ENCODE measurements at regions not wholly inside any gene's neighbourhood (a gene's known extent, or its start where the extent isn't known, plus 50 kb on each side); places are given as distances from the start of the nearest gene placed in this dataset.

DNA sequence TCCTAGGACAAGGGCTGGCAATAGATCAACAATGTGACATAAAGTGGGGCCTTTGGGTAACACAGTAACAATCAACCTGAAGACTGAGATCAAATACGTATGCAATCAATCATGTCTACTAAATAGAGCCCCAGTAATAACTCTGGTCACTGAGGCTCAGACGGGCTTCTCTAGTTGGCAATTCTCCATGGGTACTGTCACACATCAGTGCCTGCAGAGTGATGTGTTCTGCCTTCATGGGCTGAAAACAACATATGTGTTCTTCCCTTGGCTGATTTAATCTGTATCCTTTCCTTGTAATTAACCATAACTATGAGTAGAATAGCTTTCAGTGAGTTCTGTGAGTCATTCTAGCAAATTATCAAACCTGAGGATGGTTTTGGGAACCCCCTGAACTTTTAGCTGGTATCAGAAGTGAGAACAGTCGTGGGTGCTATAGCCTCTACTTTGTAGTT lies 113.6 kb downstream of the TMCO5A start:
- no peak for DNase-seq
- Mint-ChIP-seq H3K27me3 (ENCODE audit: low read depth, poor library complexity) (no peaks in the 10 kb centered on the region), H3K4me3 (no peak overlapping the region), H3K4me1 (peaks cover 12% of the 10 kb centered on the region), H3K36me3 (ENCODE audit: low read depth) (no peaks in the 10 kb centered on the region), H3K27ac (no peak overlapping the region), H3K9me3 (peaks cover 4% of the 10 kb centered on the region)
- no peak for TF ChIP-seq CTCF (IDR thresholded peaks at IDR 0.05)

- H3K4me1 Mint-ChIP-seq: peaks cover 11% of the 10 kb centered on the region
- H3K27me3 Mint-ChIP-seq (ENCODE audit: low read depth, poor library complexity): no peaks in the 10 kb centered on the region
- H3K4me3 Mint-ChIP-seq: no peak overlapping the region
- H3K27ac Mint-ChIP-seq: no peak overlapping the region
- DNase-seq: no peak
- H3K36me3 Mint-ChIP-seq (ENCODE audit: low read depth): no peaks in the 10 kb centered on the region
- TF ChIP-seq CTCF (IDR thresholded peaks at IDR 0.05): no peak
- H3K9me3 Mint-ChIP-seq: peaks cover 4% of the 10 kb centered on the region
Observed at GRCh38 chr15:38049891-38050290, 115.5 kb downstream of the TMCO5A start.

DNA sequence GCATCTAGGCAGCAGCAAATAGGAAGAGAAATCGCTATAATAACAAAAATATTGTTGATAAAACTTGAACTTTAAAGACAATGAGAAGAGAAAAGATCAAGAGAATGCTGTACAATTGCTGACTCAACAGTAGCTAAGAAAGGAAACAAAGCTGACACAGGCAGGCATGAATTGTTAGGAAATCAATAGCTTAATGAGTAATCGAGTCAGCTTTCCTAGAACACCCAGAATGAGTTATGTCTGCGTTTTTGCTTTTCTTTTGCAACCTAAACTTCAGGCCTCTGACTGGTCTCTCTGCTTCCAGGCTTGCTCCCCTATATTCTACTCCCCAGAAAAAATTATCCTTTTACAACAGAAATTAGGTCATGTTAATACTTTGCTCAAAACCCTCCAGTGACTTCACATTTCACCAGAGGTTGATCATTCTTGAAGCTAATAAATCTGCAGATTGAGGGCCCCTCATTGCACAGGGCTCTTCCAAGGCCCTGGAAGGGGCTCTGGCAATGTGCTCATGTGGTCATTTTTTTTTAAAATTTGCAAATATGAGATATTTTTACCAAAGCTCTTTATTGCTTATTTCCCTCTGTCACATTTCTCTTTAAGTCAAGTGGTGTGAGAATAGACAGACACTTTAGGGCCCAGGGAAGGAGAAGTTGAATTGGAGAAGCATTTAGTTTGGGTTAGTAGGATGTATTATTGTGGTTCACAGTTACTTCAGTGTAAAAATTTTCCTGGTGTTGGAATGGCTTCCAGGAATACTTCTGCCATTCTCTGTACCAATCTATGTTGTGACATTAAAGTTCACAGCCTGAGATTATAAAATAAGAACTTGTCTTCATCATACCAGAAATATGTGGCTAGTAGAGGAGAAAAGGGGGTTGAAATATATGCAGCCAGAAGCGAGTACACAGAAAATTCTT lies 116.3 kb downstream of the TMCO5A start:
- no peak for DNase-seq
- Mint-ChIP-seq H3K9me3 (peaks cover 4% of the 10 kb centered on the region), H3K4me1 (peaks cover 11% of the 10 kb centered on the region), H3K27ac (peak overlapping the region; percentile 9), H3K36me3 (ENCODE audit: low read depth) (no peaks in the 10 kb centered on the region), H3K4me3 (no peak overlapping the region), H3K27me3 (ENCODE audit: low read depth, poor library complexity) (no peaks in the 10 kb centered on the region)
- TF ChIP-seq CTCF (IDR thresholded peaks at IDR 0.05): no peak

- H3K36me3 Mint-ChIP-seq (ENCODE audit: low read depth): no peaks in the 10 kb centered on the region
- DNase-seq: no peak
- H3K4me1 Mint-ChIP-seq: peaks cover 11% of the 10 kb centered on the region
- peaks cover 4% of the 10 kb centered on the region for H3K27me3 Mint-ChIP-seq (ENCODE audit: low read depth, poor library complexity)
- no peak overlapping the region for H3K27ac Mint-ChIP-seq
- no peaks in the 10 kb centered on the region for H3K9me3 Mint-ChIP-seq
- H3K4me3 Mint-ChIP-seq: no peak overlapping the region
- no peak for TF ChIP-seq CTCF (IDR thresholded peaks at IDR 0.05)
Observed at GRCh38 chr15:38053205-38053604, 118.8 kb downstream of the TMCO5A start.

GRCh38 chr15:38053776-38054175 lies 119.3 kb downstream of the TMCO5A start:
- no peaks in the 10 kb centered on the region for H3K36me3 Mint-ChIP-seq (ENCODE audit: low read depth)
- peaks cover 4% of the 10 kb centered on the region for H3K27me3 Mint-ChIP-seq (ENCODE audit: low read depth, poor library complexity)
- peaks cover 14% of the 10 kb centered on the region for H3K4me1 Mint-ChIP-seq
- H3K9me3 Mint-ChIP-seq: no peaks in the 10 kb centered on the region
- DNase-seq: no peak
- TF ChIP-seq CTCF (IDR thresholded peaks at IDR 0.05): no peak
- no peak overlapping the region for H3K27ac Mint-ChIP-seq
- H3K4me3 Mint-ChIP-seq: no peak overlapping the region

DNA sequence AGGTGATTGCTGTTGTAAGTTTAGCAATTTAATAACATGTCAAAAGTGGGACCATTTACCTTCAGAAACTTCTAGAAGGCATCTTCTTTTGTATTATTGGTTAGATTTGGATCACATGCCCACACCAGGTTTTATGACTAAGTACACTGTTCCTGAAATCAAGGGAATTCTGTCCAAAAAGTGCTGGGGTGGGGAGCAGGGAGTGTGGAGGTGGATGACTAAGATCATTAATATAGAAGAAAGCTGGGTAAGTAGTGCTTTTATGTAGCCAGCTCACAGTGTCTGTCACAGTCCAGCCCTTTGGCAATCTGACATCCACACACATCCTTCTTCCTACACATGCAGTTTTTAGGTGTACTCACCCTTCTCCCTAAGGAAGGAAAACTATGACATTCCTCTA lies 120.0 kb downstream of the TMCO5A start:
- peaks cover 4% of the 10 kb centered on the region for H3K27me3 Mint-ChIP-seq (ENCODE audit: low read depth, poor library complexity)
- peaks cover 19% of the 10 kb centered on the region for H3K4me1 Mint-ChIP-seq
- no peak for TF ChIP-seq CTCF (IDR thresholded peaks at IDR 0.05)
- no peak overlapping the region for H3K4me3 Mint-ChIP-seq
- H3K36me3 Mint-ChIP-seq (ENCODE audit: low read depth): no peaks in the 10 kb centered on the region
- no peaks in the 10 kb centered on the region for H3K9me3 Mint-ChIP-seq
- DNase-seq: no peak
- no peak overlapping the region for H3K27ac Mint-ChIP-seq

Measured in nephron progenitor cell (in vitro differentiated cells).